HTR-8/SVneo (cell line): ENCODE measurements at regions not wholly inside any gene's neighbourhood (a gene's known extent, or its start where the extent isn't known, plus 50 kb on each side); places are given as distances from the start of the nearest gene placed in this dataset.
"Not testable (repeated sequence)": the region's sequence is repeated elsewhere in the genome, so short reads cannot be mapped to it uniquely, and the experiment has no call there.

ENCODE experiments used
- DNase-seq: peaks from one replicate; pipeline ENCODE4 v3.0.0; 2011; ENCODE audit warnings: low spot score, mixed read lengths; ENCODE audit not compliant: insufficient read length
- FAIRE-seq: peaks from 2 replicates; lab custom pipeline; 2011; peaks lifted over from hg19 to GRCh38; lab: Jason Lieb, UNC

DNA sequence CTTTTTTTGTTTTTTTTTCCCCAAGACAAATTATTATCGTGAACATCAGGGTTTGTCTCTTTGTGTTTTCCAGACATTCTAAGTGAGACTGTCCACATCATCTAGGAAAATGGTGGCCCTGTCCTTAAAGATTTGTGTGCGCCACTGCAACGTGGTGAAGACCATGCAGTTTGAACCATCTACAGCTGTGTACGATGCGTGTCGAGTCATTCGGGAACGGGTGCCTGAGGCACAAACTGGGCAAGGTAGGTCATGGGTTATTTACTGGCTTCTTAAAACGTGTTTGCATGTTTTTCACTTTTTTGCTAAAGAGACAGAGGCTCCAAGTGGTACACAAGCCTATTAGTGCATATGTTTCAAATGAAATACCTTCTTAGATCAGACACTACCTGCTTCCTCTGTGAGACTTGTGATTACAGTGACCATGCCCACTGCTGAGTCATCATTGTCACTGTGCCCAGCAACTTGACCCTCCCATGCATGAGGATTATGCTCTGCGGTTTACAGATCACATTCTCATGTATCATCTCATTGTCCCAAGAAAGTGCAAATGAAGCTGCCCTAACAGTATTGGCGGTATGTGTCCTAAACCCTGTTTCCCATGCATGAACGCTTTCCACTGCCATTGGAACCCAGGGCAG is 395.2 kb upstream of the TPM1 start:
- peak; percentile 98 for FAIRE-seq
- DNase-seq = peak; percentile 80

GRCh38 chr15:62647843-62648505 is 394.6 kb upstream of the TPM1 start:
- no peak for FAIRE-seq
- DNase-seq = no peak

DNA sequence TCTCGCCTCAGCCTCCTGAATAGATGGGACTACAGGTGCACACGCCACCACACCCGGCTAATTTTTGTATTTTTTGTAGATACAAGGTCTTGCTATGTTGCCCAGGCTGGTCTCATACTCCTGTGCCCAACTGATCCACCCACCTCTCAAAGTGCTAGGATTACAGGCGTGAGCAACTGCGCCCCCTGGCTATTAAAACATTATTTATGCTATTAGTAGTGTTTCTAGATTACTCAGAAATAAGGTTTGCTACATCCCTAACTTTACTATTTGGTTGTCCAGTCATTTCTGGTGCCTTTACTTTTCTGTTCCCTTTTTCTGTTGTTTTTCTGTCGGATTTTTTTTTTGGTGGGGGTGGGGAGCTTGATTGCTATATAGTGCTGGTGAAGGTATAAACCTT is 393.6 kb upstream of the TPM1 start:
- no peak for FAIRE-seq
- DNase-seq = no peak

- FAIRE-seq (peak; percentile 72), DNase-seq (no peak)
Measured at GRCh38 chr15:62649793-62650420, 392.6 kb upstream of the TPM1 start.

- no peak for DNase-seq
- FAIRE-seq = no peak
Measured at GRCh38 chr15:62653122-62653521, 389.4 kb upstream of the TPM1 start.

- DNase-seq = no peak
- FAIRE-seq = no peak
Measured at GRCh38 chr15:62656071-62656470, 386.5 kb upstream of the TPM1 start.

- DNase-seq = not testable (repeated sequence)
- FAIRE-seq = peak; percentile 36
Measured at GRCh38 chr15:62657501-62657900, 385.0 kb upstream of the TPM1 start.

GRCh38 chr15:62658498-62658897 is 384.0 kb upstream of the TPM1 start:
- DNase-seq (no peak), FAIRE-seq (no peak)

- FAIRE-seq = no peak
- DNase-seq = no peak
Measured at GRCh38 chr15:62663547-62663946, 379.0 kb upstream of the TPM1 start.

- FAIRE-seq = no peak
- peak; percentile 10 for DNase-seq
Measured at GRCh38 chr15:62665449-62665848, 377.1 kb upstream of the TPM1 start.

DNA sequence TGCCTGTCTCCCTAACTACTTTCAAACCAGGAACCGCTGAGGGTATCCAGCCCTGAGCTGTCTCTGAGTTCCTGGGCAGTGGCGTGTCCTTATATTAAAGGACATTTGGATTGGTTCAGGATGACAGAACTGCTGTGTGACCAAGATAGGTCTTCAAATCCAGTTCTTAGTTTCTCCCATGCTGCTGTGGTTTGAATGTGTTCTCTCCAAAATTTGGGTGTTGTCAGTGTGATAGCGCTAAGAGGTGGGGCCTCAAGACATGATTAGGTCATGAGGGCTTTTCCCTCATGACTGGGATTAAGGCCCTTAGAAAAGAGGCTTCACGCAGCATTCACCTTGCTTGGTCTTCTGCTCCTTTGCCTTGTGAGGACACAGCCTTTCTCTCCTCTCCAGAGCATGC is 376.5 kb upstream of the TPM1 start:
- DNase-seq (no peak), FAIRE-seq (no peak)

DNA sequence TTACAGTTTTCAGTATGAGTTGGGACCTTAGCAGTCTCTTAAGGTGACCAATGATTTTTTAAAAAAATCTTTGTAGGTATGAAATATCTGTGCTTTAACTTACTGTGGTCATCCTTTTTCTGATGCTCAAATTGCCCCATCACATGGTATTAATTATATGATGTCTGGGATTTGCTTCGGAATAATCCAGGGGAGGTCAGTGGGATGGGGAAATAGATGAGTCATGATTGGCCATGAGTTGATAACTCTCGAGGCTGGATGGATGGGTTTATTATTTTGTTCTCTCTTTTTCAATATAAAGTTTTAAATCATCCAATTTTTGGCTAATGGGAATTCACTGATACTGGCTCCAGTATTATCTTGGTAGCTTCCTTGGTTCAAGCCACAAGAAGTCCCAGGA is 370.3 kb upstream of the TPM1 start:
- FAIRE-seq = no peak
- DNase-seq = no peak

DNA sequence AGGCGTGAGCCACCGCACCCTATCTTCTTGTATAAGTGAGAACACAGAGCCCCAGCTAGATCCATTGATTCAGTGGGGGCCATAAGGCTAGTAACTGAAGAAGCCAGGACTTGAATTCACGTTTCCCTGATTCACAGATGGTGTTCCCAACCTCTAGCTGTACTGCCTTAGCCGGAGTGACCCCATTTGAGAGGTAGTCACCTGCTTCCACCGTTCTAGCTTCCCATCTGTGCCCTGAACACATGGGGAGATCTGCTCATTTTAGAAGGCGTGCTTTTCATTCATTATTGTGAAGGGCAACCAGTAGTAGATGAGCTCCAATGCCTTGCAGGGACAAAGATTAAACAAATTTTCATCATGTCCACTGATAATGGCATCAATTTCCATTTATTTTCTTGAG is 365.7 kb upstream of the TPM1 start:
- FAIRE-seq = no peak

DNA sequence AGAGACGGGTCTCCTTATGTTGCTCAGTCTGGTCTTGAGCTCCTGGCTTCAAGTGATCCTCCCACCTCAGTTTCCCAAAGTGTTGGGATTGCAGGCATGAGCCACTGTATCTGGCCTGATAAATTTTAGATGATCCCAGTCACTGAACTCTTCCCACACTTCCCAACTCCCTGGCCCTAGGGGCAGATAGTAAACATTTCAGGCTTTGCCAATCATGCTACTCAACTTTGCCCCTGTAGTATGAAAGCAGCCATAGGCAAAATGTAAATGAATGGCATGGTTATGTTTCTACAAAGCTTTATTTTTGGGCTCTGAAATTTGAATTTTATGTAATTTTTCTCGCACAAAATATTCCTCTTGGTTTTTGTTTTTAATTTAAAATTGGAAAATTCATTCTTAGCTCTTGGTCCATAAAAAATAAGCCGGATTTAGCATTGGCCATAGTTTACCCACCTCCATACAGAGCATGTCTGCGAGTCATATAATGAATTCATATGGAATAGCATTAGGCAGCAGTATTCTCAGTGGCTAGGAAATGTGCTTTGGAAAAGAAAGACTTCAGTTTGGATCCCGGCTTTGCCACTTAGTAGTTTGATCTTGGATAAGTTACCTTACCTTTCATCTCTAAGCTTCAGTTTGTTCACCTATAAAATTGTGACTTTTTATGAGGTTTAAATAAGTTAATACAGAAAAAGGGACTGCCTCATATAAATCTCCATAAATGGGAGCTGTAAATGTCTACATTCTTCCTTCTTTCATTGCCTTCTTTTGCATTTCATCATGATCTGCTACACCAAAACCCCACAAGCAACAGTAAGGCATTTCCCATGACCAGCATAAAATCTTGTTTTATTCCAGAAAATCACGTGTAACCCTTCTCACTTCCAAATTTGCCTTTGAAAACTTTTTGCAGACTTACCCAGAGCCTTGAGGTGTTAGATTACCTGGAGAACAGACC is 360.3 kb upstream of the TPM1 start:
- no peak for DNase-seq
- no peak for FAIRE-seq

More for the DNA sequence above, 365.7 kb upstream of the TPM1 start:
- DNase-seq = no peak

- not testable (repeated sequence) for FAIRE-seq, DNase-seq
Measured at GRCh38 chr15:62683192-62683591, 359.4 kb upstream of the TPM1 start.

DNA sequence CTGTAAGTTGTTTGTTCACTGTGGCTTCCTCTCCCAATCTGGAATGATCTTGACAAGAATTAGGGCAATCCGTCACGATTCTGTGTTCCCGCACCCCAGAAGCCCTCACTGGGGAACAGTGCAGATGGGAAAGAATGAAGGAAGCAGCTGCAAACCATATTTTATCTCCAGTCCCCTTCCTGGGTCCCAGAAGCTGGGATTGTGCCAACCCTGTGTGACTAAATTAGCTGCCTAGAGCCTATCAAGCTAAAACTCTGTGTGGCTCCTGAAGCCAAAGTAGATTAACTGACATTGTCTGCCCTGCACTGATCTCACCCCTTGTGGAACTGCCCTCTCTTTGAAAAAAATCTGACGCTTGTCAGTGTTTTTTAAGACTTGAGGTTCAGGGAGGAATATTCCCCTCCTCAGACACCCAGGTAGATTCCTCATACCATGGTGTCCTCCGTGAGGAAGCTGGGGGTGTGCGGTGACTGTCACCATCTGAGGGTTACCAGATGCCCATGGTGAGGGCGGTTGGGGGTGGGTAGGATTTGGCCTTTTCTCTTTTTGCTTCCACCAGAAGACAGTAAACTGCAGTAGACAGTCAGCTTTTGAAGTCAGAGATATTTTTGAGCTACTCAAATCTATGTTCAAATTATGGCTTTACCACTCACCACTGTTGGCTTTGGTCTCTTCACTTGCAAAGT is 358.3 kb upstream of the TPM1 start:
- DNase-seq = no peak
- FAIRE-seq = no peak

- FAIRE-seq (no peak), DNase-seq (no peak)
Measured at GRCh38 chr15:62691008-62691407, 351.5 kb upstream of the TPM1 start.

DNA sequence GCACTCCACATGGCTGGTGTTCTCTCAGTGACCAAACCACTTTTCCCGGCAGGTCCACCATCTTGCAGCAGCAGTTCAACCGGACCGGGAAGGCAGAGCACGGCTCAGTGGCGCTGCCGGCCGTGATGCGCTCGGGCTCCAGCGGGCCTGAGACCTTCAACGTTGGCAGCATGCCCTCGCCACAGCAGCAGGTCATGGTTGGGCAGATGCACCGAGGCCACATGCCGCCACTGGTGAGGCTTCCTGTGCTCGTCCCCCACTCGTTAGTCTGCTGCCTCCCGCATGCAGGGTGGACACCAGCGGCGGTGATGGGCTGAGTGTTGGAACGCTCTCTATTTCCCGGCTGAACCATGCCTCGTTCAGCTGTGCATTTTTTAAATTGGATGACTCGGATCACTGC is 344.9 kb upstream of the TPM1 start:
- DNase-seq (no peak), FAIRE-seq (no peak)

GRCh38 chr15:62698646-62699045 is 343.9 kb upstream of the TPM1 start:
- no peak for FAIRE-seq
- no peak for DNase-seq

GRCh38 chr15:62706317-62706716 is 336.2 kb upstream of the TPM1 start:
- FAIRE-seq (no peak), DNase-seq (no peak)
